Stimulated activated CD4-positive, alpha-beta T cell treated with anti-CD3 and anti-CD28 coated beads, Interleukin-2, amount 100 ng/mL, for 24 hours (primary cell): ENCODE measurements at regions not wholly inside any gene's neighbourhood (a gene's known extent, or its start where the extent isn't known, plus 50 kb on each side); places are given as distances from the start of the nearest gene placed in this dataset.
"Not testable (repeated sequence)": the region's sequence is repeated elsewhere in the genome, so short reads cannot be mapped to it uniquely, and the experiment has no call there.

ENCODE experiments used
- DNase-seq, 2 donors: peaks; one replicate each; pipeline ENCODE4 v3.0.0-alpha.2; 2020

- DNase-seq, result no peak
Measured at GRCh38 chr13:58660826-58661225, 1029.3 kb downstream of the PCDH17 start.

- DNase-seq, result no peak
Measured at GRCh38 chr13:58666331-58666730, 1034.8 kb downstream of the PCDH17 start.

- no peak for DNase-seq
Measured at GRCh38 chr13:58667096-58667495, 1035.6 kb downstream of the PCDH17 start.

- no peak for DNase-seq
Measured at GRCh38 chr13:58680115-58680514, 1048.6 kb downstream of the PCDH17 start.

- no peak for DNase-seq
Measured at GRCh38 chr13:58682616-58683015, 1051.1 kb downstream of the PCDH17 start.

GRCh38 chr13:58687148-58687547, 1055.6 kb downstream of the PCDH17 start:
- DNase-seq, result no peak

- no peak for DNase-seq
Measured at GRCh38 chr13:58698531-58698930, 1067.0 kb downstream of the PCDH17 start.

- DNase-seq, result no peak
Measured at GRCh38 chr13:58704953-58705352, 1073.4 kb downstream of the PCDH17 start.

- no peak for DNase-seq
Measured at GRCh38 chr13:58706421-58706820, 1074.9 kb downstream of the PCDH17 start.

- DNase-seq, result no peak
Measured at GRCh38 chr13:58712191-58712590, 1080.6 kb downstream of the PCDH17 start.

GRCh38 chr13:58714016-58714415, 1082.5 kb downstream of the PCDH17 start:
- not testable (repeated sequence) for DNase-seq

- DNase-seq, result no peak
Measured at GRCh38 chr13:58721273-58721672, 1089.7 kb downstream of the PCDH17 start.

GRCh38 chr13:58728126-58728525, 1096.6 kb downstream of the PCDH17 start:
- no peak for DNase-seq

- DNase-seq, result no peak
Measured at GRCh38 chr13:58729361-58729760, 1097.8 kb downstream of the PCDH17 start.

GRCh38 chr13:58744686-58745085, 1113.1 kb downstream of the PCDH17 start:
- DNase-seq, result no peak

- DNase-seq, result no peak
Measured at GRCh38 chr13:58767566-58767965, 1136.0 kb downstream of the PCDH17 start.

GRCh38 chr13:58773280-58773859, 1141.8 kb downstream of the PCDH17 start:
- no peak for DNase-seq

GRCh38 chr13:58782736-58783135, 1151.2 kb downstream of the PCDH17 start:
- no peak for DNase-seq

GRCh38 chr13:58792854-58793253, 1161.3 kb downstream of the PCDH17 start:
- DNase-seq, result no peak

GRCh38 chr13:58795715-58796114, 1164.2 kb downstream of the PCDH17 start:
- DNase-seq, result no peak

- no peak for DNase-seq
Measured at GRCh38 chr13:58804832-58805231, 1173.3 kb downstream of the PCDH17 start.

- DNase-seq, result no peak
Measured at GRCh38 chr13:58806401-58806800, 1174.9 kb downstream of the PCDH17 start.

- no peak for DNase-seq
Measured at GRCh38 chr13:58823701-58824100, 1192.2 kb downstream of the PCDH17 start.

GRCh38 chr13:58827904-58828303, 1196.4 kb downstream of the PCDH17 start:
- DNase-seq, result no peak

- DNase-seq, result no peak
Measured at GRCh38 chr13:58830841-58831240, 1199.3 kb downstream of the PCDH17 start.

- no peak for DNase-seq
Measured at GRCh38 chr13:58838615-58839014, 1207.1 kb downstream of the PCDH17 start.
